Neutrophil (primary cell): ENCODE measurements at regions not wholly inside any gene's neighbourhood (a gene's known extent, or its start where the extent isn't known, plus 50 kb on each side); places are given as distances from the start of the nearest gene placed in this dataset.

Source experiments
- H3K27ac ChIP-seq: fragments of 200-600 bp; sonication (generic); 2 replicates; pipeline ENCODE4 v1.5.1; 2016; ENCODE audit warnings: mild to moderate bottlenecking, moderate library complexity
- H3K27me3 ChIP-seq: fragments of 200-600 bp; sonication (generic); 2 replicates; pipeline ENCODE4 v1.6.0; 2016; ENCODE audit warnings: mild to moderate bottlenecking
- H3K36me3 ChIP-seq: fragments of 200-600 bp; sonication (generic); 2 replicates; pipeline ENCODE4 v1.5.1; 2017
- H3K4me1 ChIP-seq, 2 experiments: fragments of 200-600 bp in 1 of 2; sonication (generic) in 1 of 2; 1 replicate in 1 of 2; 2 replicates in 1 of 2; pipeline versions ENCODE4 v1.5.1 to v1.6.1; 2013 to 2016; ENCODE audit warnings: low read depth in 1 of 2, low read length in 1 of 2, mild to moderate bottlenecking in 1 of 2, moderate library complexity in 1 of 2; ENCODE audit not compliant: control insufficient read depth in 1 of 2, insufficient read depth in 1 of 2
- H3K4me3 ChIP-seq, 2 experiments: fragments of 200-600 bp in 1 of 2; sonication (generic) in 1 of 2; 1 replicate in 1 of 2; 2 replicates in 1 of 2; pipeline ENCODE4 v1.5.1; 2013 to 2016; ENCODE audit warnings: low read depth in 1 of 2, low read length in 1 of 2, mild to moderate bottlenecking in 1 of 2, moderate library complexity in 1 of 2
- H3K9me3 ChIP-seq: fragments of 200-600 bp; sonication (generic); 2 replicates; pipeline ENCODE4 v1.5.1; 2016
- CTCF ChIP-seq: fragments of 200-600 bp; sonication (generic); IDR thresholded peaks from 2 replicates; pipeline ENCODE4 v1.5.1; 2016; ENCODE audit warnings: antibody characterized with exemption

GRCh38 chr16:65967376-65967775 is 399.1 kb upstream of the CDH5 start:
- no peaks in the 10 kb centered on the region for H3K27me3 ChIP-seq
- H3K36me3 ChIP-seq = no peaks in the 10 kb centered on the region
- no peak overlapping the region for H3K4me3 ChIP-seq
- no peaks in the 10 kb centered on the region for H3K4me1 ChIP-seq
- H3K9me3 ChIP-seq = no peaks in the 10 kb centered on the region
- TF ChIP-seq CTCF = no peak
- H3K27ac ChIP-seq = no peak overlapping the region

- no peak for TF ChIP-seq CTCF
- Histone ChIP-seq H3K4me1 (no peaks in the 10 kb centered on the region), H3K4me3 (no peak overlapping the region), H3K27ac (no peak overlapping the region), H3K27me3 (no peaks in the 10 kb centered on the region), H3K9me3 (no peaks in the 10 kb centered on the region), H3K36me3 (no peaks in the 10 kb centered on the region)
These were observed 400.9 kb upstream of the CDH5 start for GRCh38 chr16:65965628-65966027.

GRCh38 chr16:65964752-65965151 is 401.7 kb upstream of the CDH5 start:
- H3K9me3 ChIP-seq = no peaks in the 10 kb centered on the region
- H3K4me3 ChIP-seq = no peak overlapping the region
- H3K27me3 ChIP-seq = no peaks in the 10 kb centered on the region
- H3K4me1 ChIP-seq = no peaks in the 10 kb centered on the region
- H3K27ac ChIP-seq = no peak overlapping the region
- H3K36me3 ChIP-seq = no peaks in the 10 kb centered on the region
- no peak for TF ChIP-seq CTCF

- Histone ChIP-seq H3K36me3 (no peaks in the 10 kb centered on the region), H3K27ac (no peak overlapping the region), H3K4me1 (no peaks in the 10 kb centered on the region), H3K4me3 (no peak overlapping the region), H3K9me3 (no peaks in the 10 kb centered on the region), H3K27me3 (no peaks in the 10 kb centered on the region)
- TF ChIP-seq CTCF = no peak
These were observed 404.9 kb upstream of the CDH5 start for GRCh38 chr16:65961476-65962143.

- H3K27ac ChIP-seq = no peak overlapping the region
- no peaks in the 10 kb centered on the region for H3K27me3 ChIP-seq
- no peaks in the 10 kb centered on the region for H3K9me3 ChIP-seq
- TF ChIP-seq CTCF = no peak
- no peak overlapping the region for H3K4me3 ChIP-seq
- no peaks in the 10 kb centered on the region for H3K36me3 ChIP-seq
- H3K4me1 ChIP-seq = no peaks in the 10 kb centered on the region
These were observed 406.5 kb upstream of the CDH5 start for GRCh38 chr16:65959983-65960382.
